Mesodermal cell (in vitro differentiated cells): ENCODE measurements at regions not wholly inside any gene's neighbourhood (a gene's known extent, or its start where the extent isn't known, plus 50 kb on each side); places are given as distances from the start of the nearest gene placed in this dataset.

Source experiments
- H3K27ac ChIP-seq: 2 replicates; pipeline ENCODE4 v1.7.0; 2013; ENCODE audit warnings: mild to moderate bottlenecking, low read depth, low read length, moderate library complexity; ENCODE audit not compliant: severe bottlenecking
- H3K36me3 ChIP-seq: 2 replicates; pipeline ENCODE4 v1.7.1; 2013; ENCODE audit warnings: mild to moderate bottlenecking, low read length, moderate library complexity; ENCODE audit not compliant: control insufficient read depth, insufficient read depth
- H3K4me1 ChIP-seq: one replicate; pipeline ENCODE4 v1.7.1; 2013; ENCODE audit warnings: mild to moderate bottlenecking, low read length; ENCODE audit not compliant: insufficient read depth, control insufficient read depth, poor library complexity, severe bottlenecking
- H3K4me3 ChIP-seq: 2 replicates; pipeline ENCODE4 v1.7.0; 2013; ENCODE audit warnings: low read length, control low read depth, mild to moderate bottlenecking; ENCODE audit not compliant: insufficient read depth, poor library complexity, severe bottlenecking; ENCODE audit errors: extremely low read depth
- H3K9me3 ChIP-seq: 2 replicates; pipeline ENCODE4 v1.7.1; 2013; ENCODE audit warnings: mild to moderate bottlenecking, low read length, moderate library complexity; ENCODE audit not compliant: control insufficient read depth
- WGBS, 2 experiments: methylation state at CpG; one replicate each; pipeline ENCODE4 v1.1.5; 2013; ENCODE audit warnings: missing lambda C conversion rate in 2 of 2; ENCODE audit not compliant: insufficient coverage in 2 of 2; 5-methylcytosine and 5-hydroxymethylcytosine counted together

- 96 to 100% methylated on average over 3 of the region's 5 CpGs for WGBS, 2 experiments
- H3K4me1 ChIP-seq, result no peaks in the 10 kb centered on the region
- no peak overlapping the region for H3K4me3 ChIP-seq
- no peaks in the 10 kb centered on the region for H3K9me3 ChIP-seq
- no peak overlapping the region for H3K27ac ChIP-seq
- H3K36me3 ChIP-seq, result no peaks in the 10 kb centered on the region
Measured at GRCh38 chr9:14396171-14396570, 82.2 kb upstream of the NFIB start.

GRCh38 chr9:14395317-14396082 lies 81.6 kb upstream of the NFIB start:
- H3K4me3 ChIP-seq, result no peak overlapping the region
- no peaks in the 10 kb centered on the region for H3K36me3 ChIP-seq
- H3K4me1 ChIP-seq, result no peaks in the 10 kb centered on the region
- WGBS, 2 experiments, result 71 to 97% methylated on average over 5 to 7 of the region's 11 CpGs
- H3K27ac ChIP-seq, result no peak overlapping the region
- no peaks in the 10 kb centered on the region for H3K9me3 ChIP-seq

GRCh38 chr9:14393418-14393817 lies 79.5 kb upstream of the NFIB start:
- Histone ChIP-seq H3K4me3 (no peak overlapping the region), H3K27ac (no peak overlapping the region), H3K9me3 (no peaks in the 10 kb centered on the region), H3K36me3 (no peaks in the 10 kb centered on the region), H3K4me1 (no peaks in the 10 kb centered on the region)
- 60 to 80% methylated on average over 1 of the region's 2 CpGs for WGBS, 2 experiments

GRCh38 chr9:14391620-14392019 lies 77.7 kb upstream of the NFIB start:
- no peaks in the 10 kb centered on the region for H3K4me1 ChIP-seq
- WGBS, 2 experiments, result 80 to 100% methylated on average over 2 of the region's 3 CpGs
- no peaks in the 10 kb centered on the region for H3K36me3 ChIP-seq
- no peak overlapping the region for H3K27ac ChIP-seq
- no peaks in the 10 kb centered on the region for H3K9me3 ChIP-seq
- H3K4me3 ChIP-seq, result no peak overlapping the region

GRCh38 chr9:14389657-14390056 lies 75.7 kb upstream of the NFIB start:
- Histone ChIP-seq H3K4me1 (no peaks in the 10 kb centered on the region), H3K9me3 (no peaks in the 10 kb centered on the region), H3K4me3 (no peak overlapping the region), H3K36me3 (no peaks in the 10 kb centered on the region), H3K27ac (no peak overlapping the region)
- WGBS, 2 experiments, result no CpG with 5 or more reads among the region's 2 CpGs

- Histone ChIP-seq H3K36me3 (no peaks in the 10 kb centered on the region), H3K4me1 (no peaks in the 10 kb centered on the region), H3K4me3 (no peak overlapping the region), H3K9me3 (no peaks in the 10 kb centered on the region), H3K27ac (no peak overlapping the region)
- WGBS, 2 experiments, result no CpG with 5 or more reads among the region's 1 CpG
Measured at GRCh38 chr9:14389146-14389545, 75.2 kb upstream of the NFIB start.

GRCh38 chr9:14383773-14384172 lies 69.8 kb upstream of the NFIB start:
- no peaks in the 10 kb centered on the region for H3K4me1 ChIP-seq
- WGBS, 2 experiments, result 94 to 96% methylated on average over 9 to 12 of the region's 12 CpGs
- no peaks in the 10 kb centered on the region for H3K36me3 ChIP-seq
- H3K27ac ChIP-seq, result no peak overlapping the region
- H3K9me3 ChIP-seq, result no peaks in the 10 kb centered on the region
- H3K4me3 ChIP-seq, result no peak overlapping the region

- Histone ChIP-seq H3K4me3 (no peak overlapping the region), H3K36me3 (no peaks in the 10 kb centered on the region), H3K4me1 (no peaks in the 10 kb centered on the region), H3K27ac (no peak overlapping the region), H3K9me3 (no peaks in the 10 kb centered on the region)
- WGBS, 2 experiments, result 92 to 100% methylated on average over 2 of the region's 2 CpGs
Measured at GRCh38 chr9:14383294-14383693, 69.4 kb upstream of the NFIB start.

GRCh38 chr9:14380061-14380836 lies 66.3 kb upstream of the NFIB start:
- no peaks in the 10 kb centered on the region for H3K4me1 ChIP-seq
- H3K9me3 ChIP-seq, result peaks cover 6% of the 10 kb centered on the region
- WGBS, 2 experiments, result no CpG with 5 or more reads among the region's 3 CpGs
- H3K27ac ChIP-seq, result no peak overlapping the region
- H3K4me3 ChIP-seq, result no peak overlapping the region
- H3K36me3 ChIP-seq, result no peaks in the 10 kb centered on the region

GRCh38 chr9:14379280-14379679 lies 65.3 kb upstream of the NFIB start:
- Histone ChIP-seq H3K27ac (no peak overlapping the region), H3K36me3 (no peaks in the 10 kb centered on the region), H3K4me3 (no peak overlapping the region), H3K9me3 (peaks cover 6% of the 10 kb centered on the region), H3K4me1 (no peaks in the 10 kb centered on the region)
- WGBS, 2 experiments, result no CpG with 5 or more reads among the region's 4 CpGs

- peaks cover 6% of the 10 kb centered on the region for H3K9me3 ChIP-seq
- H3K36me3 ChIP-seq, result no peaks in the 10 kb centered on the region
- H3K27ac ChIP-seq, result peak overlapping the region; percentile 68
- 36 to 60% methylated on average over 2 to 4 of the region's 4 CpGs for WGBS, 2 experiments
- no peak overlapping the region for H3K4me3 ChIP-seq
- H3K4me1 ChIP-seq, result peaks cover 14% of the 10 kb centered on the region
Measured at GRCh38 chr9:14373706-14374105, 59.8 kb upstream of the NFIB start.
